H9 (cell line): ENCODE measurements at regions not wholly inside any gene's neighbourhood (a gene's known extent, or its start where the extent isn't known, plus 50 kb on each side); places are given as distances from the start of the nearest gene placed in this dataset.

Source experiments
- DNase-seq: peaks from one replicate; pipeline ENCODE4 v3.0.0-alpha.2; 2017
- H2AFZ ChIP-seq: one replicate; pipeline ENCODE4 v1.6.1; 2013; ENCODE audit warnings: mild to moderate bottlenecking, low read length, control low read depth, moderate library complexity
- H2AK5ac ChIP-seq: 2 replicates; pipeline ENCODE4 v1.6.1; 2013; ENCODE audit warnings: low read length, control low read depth, mixed read lengths; ENCODE audit not compliant: insufficient read length
- H2BK120ac ChIP-seq: one replicate; pipeline ENCODE4 v1.6.1; 2013; ENCODE audit warnings: low read depth, mild to moderate bottlenecking, low read length, control low read depth, inconsistent platforms; ENCODE audit not compliant: poor library complexity, severe bottlenecking
- H2BK12ac ChIP-seq: 2 replicates; pipeline ENCODE4 v1.6.1; 2013; ENCODE audit warnings: low read length, control low read depth, mixed read lengths, low read depth; ENCODE audit not compliant: insufficient read length
- H2BK15ac ChIP-seq: 2 replicates; pipeline ENCODE4 v1.6.1; 2013; ENCODE audit warnings: low read depth, low read length, control low read depth
- H2BK20ac ChIP-seq: one replicate; pipeline ENCODE4 v1.6.1; 2013; ENCODE audit warnings: low read depth, mild to moderate bottlenecking, low read length, control low read depth, inconsistent platforms; ENCODE audit not compliant: poor library complexity, severe bottlenecking
- H2BK5ac ChIP-seq: 2 replicates; pipeline ENCODE4 v1.6.1; 2013; ENCODE audit warnings: low read length, control low read depth, mixed read lengths; ENCODE audit not compliant: insufficient read length
- H3K14ac ChIP-seq: 2 replicates; pipeline ENCODE4 v1.6.1; 2013; ENCODE audit warnings: low read length, control low read depth; ENCODE audit not compliant: insufficient read depth
- H3K18ac ChIP-seq: 2 replicates; pipeline ENCODE4 v1.6.1; 2013; ENCODE audit warnings: low read depth, mild to moderate bottlenecking, mixed read lengths, low read length, control low read depth; ENCODE audit not compliant: insufficient read length
- H3K23ac ChIP-seq: 2 replicates; pipeline ENCODE4 v1.6.1; 2013; ENCODE audit warnings: low read length, control low read depth, mixed read lengths, low read depth; ENCODE audit not compliant: insufficient read length
- H3K23me2 ChIP-seq: 2 replicates; pipeline ENCODE4 v1.6.1; 2013; ENCODE audit warnings: low read depth, mild to moderate bottlenecking, mixed read lengths, low read length, control low read depth; ENCODE audit not compliant: insufficient read length, poor library complexity, severe bottlenecking
- H3K27ac ChIP-seq: 2 replicates; pipeline ENCODE4 v1.5.1; 2013; ENCODE audit warnings: low read length, control low read depth, mixed read lengths, low read depth; ENCODE audit not compliant: insufficient read length
- H3K27me3 ChIP-seq: 2 replicates; pipeline ENCODE4 v1.6.1; 2013; ENCODE audit warnings: low read length, control low read depth, inconsistent platforms; ENCODE audit not compliant: insufficient read depth
- H3K4ac ChIP-seq: 2 replicates; pipeline ENCODE4 v1.6.1; 2013; ENCODE audit warnings: low read depth, mild to moderate bottlenecking, control low read depth, inconsistent platforms, low read length, moderate library complexity
- H3K4me1 ChIP-seq: 2 replicates; pipeline ENCODE4 v1.6.1; 2013; ENCODE audit warnings: low read length, control low read depth, inconsistent platforms; ENCODE audit not compliant: insufficient read depth
- H3K4me2 ChIP-seq: 2 replicates; pipeline ENCODE4 v1.6.1; 2013; ENCODE audit warnings: low read length, control low read depth, mixed read lengths; ENCODE audit not compliant: insufficient read length, insufficient read depth
- H3K56ac ChIP-seq: 2 replicates; pipeline ENCODE4 v1.6.1; 2013; ENCODE audit warnings: low read depth, mild to moderate bottlenecking, mixed read lengths, low read length, control low read depth; ENCODE audit not compliant: insufficient read length
- H3K79me1 ChIP-seq: 2 replicates; pipeline ENCODE4 v1.6.1; 2013; ENCODE audit warnings: low read depth, mild to moderate bottlenecking, moderate library complexity, low read length, control low read depth, inconsistent platforms; ENCODE audit not compliant: insufficient read depth, poor library complexity, severe bottlenecking
- H3K79me2 ChIP-seq: 2 replicates; pipeline ENCODE4 v1.6.1; 2013; ENCODE audit warnings: low read length, control low read depth, inconsistent platforms; ENCODE audit not compliant: insufficient read depth
- H3K9ac ChIP-seq: 2 replicates; pipeline ENCODE4 v1.6.1; 2013; ENCODE audit warnings: low read length, control low read depth, mixed read lengths; ENCODE audit not compliant: insufficient read length; ENCODE audit errors: extremely low read depth
- H3K9me3 ChIP-seq: one replicate; pipeline ENCODE4 v1.6.1; 2013; ENCODE audit warnings: low read depth, low read length, inconsistent platforms; ENCODE audit not compliant: control insufficient read depth
- H3T11ph ChIP-seq: one replicate; pipeline ENCODE4 v1.6.1; 2013; ENCODE audit warnings: mild to moderate bottlenecking, low read length, control low read depth, inconsistent platforms
- H4K20me1 ChIP-seq: one replicate; pipeline ENCODE4 v1.6.1; 2013; ENCODE audit not compliant: control insufficient read depth, insufficient read length, insufficient read depth
- H4K5ac ChIP-seq: 2 replicates; pipeline ENCODE4 v1.6.1; 2013; ENCODE audit warnings: low read depth, mild to moderate bottlenecking, mixed read lengths, low read length, control low read depth; ENCODE audit not compliant: insufficient read length
- H4K8ac ChIP-seq: replicated peaks from 2 replicates; pipeline ENCODE4 v1.6.1; 2013; ENCODE audit warnings: low read length, control low read depth, mixed read lengths, low read depth; ENCODE audit not compliant: insufficient read length
- H4K91ac ChIP-seq: 2 replicates; pipeline ENCODE4 v1.6.1; 2013; ENCODE audit warnings: low read depth, mild to moderate bottlenecking, moderate library complexity, mixed read lengths, low read length, control low read depth; ENCODE audit not compliant: insufficient read length
- H3K27ac Mint-ChIP-seq, 3 experiments: 2 replicates in 2 of 3; 3 replicates in 1 of 3; pipeline ENCODE4 v1.8.0; 2020 to 2021; ENCODE audit warnings: mixed read lengths in 3 of 3, mild to moderate bottlenecking in 1 of 3, moderate library complexity in 1 of 3
- H3K27me3 Mint-ChIP-seq: 2 replicates; pipeline ENCODE4 v1.8.0; 2021; ENCODE audit warnings: low read depth, mild to moderate bottlenecking, moderate library complexity, mixed read lengths
- H3K36me3 Mint-ChIP-seq, 3 experiments: 2 replicates in 2 of 3; 3 replicates in 1 of 3; pipeline ENCODE4 v1.8.0; 2020 to 2021; ENCODE audit warnings: low read depth in 3 of 3, mixed read lengths in 3 of 3; ENCODE audit not compliant: insufficient read depth in 1 of 3
- H3K4me1 Mint-ChIP-seq, 2 experiments: 2 replicates each; pipeline ENCODE4 v1.8.0; 2020; ENCODE audit warnings: mixed read lengths in 2 of 2
- H3K4me3 Mint-ChIP-seq, 2 experiments: 2 replicates in 1 of 2; 3 replicates in 1 of 2; pipeline ENCODE4 v1.8.0; 2020 to 2021; ENCODE audit warnings: mild to moderate bottlenecking in 2 of 2, mixed read lengths in 2 of 2, moderate library complexity in 1 of 2
- H3K9me3 Mint-ChIP-seq, 2 experiments: 2 replicates in 1 of 2; 3 replicates in 1 of 2; pipeline ENCODE4 v1.8.0; 2020; ENCODE audit warnings: mild to moderate bottlenecking in 2 of 2, mixed read lengths in 2 of 2, moderate library complexity in 1 of 2
- WGBS: extraction: QIAGEN DNeasy Blood & Tissue Kit; methylation state at CpG from one replicate; pipeline ENCODE4 v1.1.7; 2013; ENCODE audit warnings: missing lambda C conversion rate, low lambda C conversion rate, mixed read lengths; ENCODE audit not compliant: insufficient read length; ENCODE audit errors: extremely low coverage; 5-methylcytosine and 5-hydroxymethylcytosine counted together
- TF ChIP-seq, protein P1 (sequence below): fragments of 200-600 bp; sonication (generic); conservative IDR thresholded peaks from 3 replicates; pipeline ENCODE4 v1.8.0; 2021; ENCODE audit warnings: antibody characterized with exemption, mild to moderate bottlenecking

DNA sequence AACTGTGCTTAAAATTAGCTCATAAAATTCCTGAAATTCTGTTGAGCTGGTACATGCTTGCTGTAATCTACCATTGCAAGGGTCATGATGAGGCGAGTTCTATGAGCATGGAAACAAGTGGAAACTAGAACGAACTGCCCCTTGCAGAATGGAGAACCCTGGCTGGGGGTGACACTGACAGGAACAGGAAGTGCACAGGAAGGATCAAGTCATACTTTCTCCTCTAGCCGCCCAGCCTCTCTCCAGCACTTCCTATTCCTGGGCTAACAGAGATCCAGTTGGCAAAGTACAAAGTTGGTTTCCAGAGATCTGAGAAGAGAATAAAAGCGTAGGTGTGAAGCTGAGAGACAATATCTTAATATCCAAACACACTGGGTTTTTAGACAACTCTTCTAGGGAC is 414.2 kb upstream of the PODXL start:
- Histone ChIP-seq H3K9ac (no peak overlapping the region), H3K4me1 (peaks cover 11% of the 10 kb centered on the region), H2AFZ (no peak overlapping the region), H2BK12ac (no peak overlapping the region), H3K56ac (no peak overlapping the region), H3K27ac (no peak overlapping the region), H3K4ac (no peak overlapping the region), H3K79me1 (no peaks in the 10 kb centered on the region), H3K4me2 (no peak overlapping the region), H3K18ac (no peak overlapping the region), H2BK20ac (no peak overlapping the region), H2BK15ac (no peak overlapping the region), H4K91ac (no peak overlapping the region), H4K20me1 (no peaks in the 10 kb centered on the region), H4K5ac (no peak overlapping the region), H3K9me3 (no peaks in the 10 kb centered on the region), H2AK5ac (no peak overlapping the region), H3K23me2 (no peaks in the 10 kb centered on the region), H3T11ph (no peak overlapping the region), H3K27me3 (no peaks in the 10 kb centered on the region), H2BK5ac (no peak overlapping the region), H2BK120ac (no peak overlapping the region), H3K14ac (no peak overlapping the region), H3K79me2 (no peaks in the 10 kb centered on the region), H3K23ac (no peak overlapping the region), H4K8ac (no peak overlapping the region)
- no CpG with 5 or more reads among the region's 4 CpGs for WGBS
- TF ChIP-seq, protein P1, sequence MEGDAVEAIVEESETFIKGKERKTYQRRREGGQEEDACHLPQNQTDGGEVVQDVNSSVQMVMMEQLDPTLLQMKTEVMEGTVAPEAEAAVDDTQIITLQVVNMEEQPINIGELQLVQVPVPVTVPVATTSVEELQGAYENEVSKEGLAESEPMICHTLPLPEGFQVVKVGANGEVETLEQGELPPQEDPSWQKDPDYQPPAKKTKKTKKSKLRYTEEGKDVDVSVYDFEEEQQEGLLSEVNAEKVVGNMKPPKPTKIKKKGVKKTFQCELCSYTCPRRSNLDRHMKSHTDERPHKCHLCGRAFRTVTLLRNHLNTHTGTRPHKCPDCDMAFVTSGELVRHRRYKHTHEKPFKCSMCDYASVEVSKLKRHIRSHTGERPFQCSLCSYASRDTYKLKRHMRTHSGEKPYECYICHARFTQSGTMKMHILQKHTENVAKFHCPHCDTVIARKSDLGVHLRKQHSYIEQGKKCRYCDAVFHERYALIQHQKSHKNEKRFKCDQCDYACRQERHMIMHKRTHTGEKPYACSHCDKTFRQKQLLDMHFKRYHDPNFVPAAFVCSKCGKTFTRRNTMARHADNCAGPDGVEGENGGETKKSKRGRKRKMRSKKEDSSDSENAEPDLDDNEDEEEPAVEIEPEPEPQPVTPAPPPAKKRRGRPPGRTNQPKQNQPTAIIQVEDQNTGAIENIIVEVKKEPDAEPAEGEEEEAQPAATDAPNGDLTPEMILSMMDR: no peak
- Mint-ChIP-seq H3K36me3 (no peaks in the 10 kb centered on the region), H3K9me3 (no peaks in the 10 kb centered on the region), H3K4me3 (no peak overlapping the region), H3K27me3 (no peaks in the 10 kb centered on the region; the same call in 1 of the 2 replicates), H3K4me1 (0 out of 4 replicates have a peak, but pooled peaks cover 0 to 2% of the 10 kb centered on the region in 2 experiments), H3K27ac (no peak overlapping the region)
- no peak for DNase-seq
